ENCODE measurements at regions not wholly inside any gene's neighbourhood (a gene's known extent, or its start where the extent isn't known, plus 50 kb on each side); places are given as distances from the start of the nearest gene placed in this dataset.

- DNase-seq = no peak
Measured at GRCh38 chr16:86751076-86752030, 173.0 kb downstream of the FOXL1 start.

- no peak for DNase-seq
Measured at GRCh38 chr16:86752582-86753175, 174.3 kb downstream of the FOXL1 start.

GRCh38 chr16:86753399-86753798 lies 175.1 kb downstream of the FOXL1 start:
- DNase-seq = no peak

- DNase-seq = no peak
Measured at GRCh38 chr16:86755571-86756006, 177.2 kb downstream of the FOXL1 start.

- no peak for DNase-seq
Measured at GRCh38 chr16:86756882-86757703, 178.7 kb downstream of the FOXL1 start.

GRCh38 chr16:86757704-86758040 lies 179.3 kb downstream of the FOXL1 start:
- no peak for DNase-seq

- DNase-seq = no peak
Measured at GRCh38 chr16:86758932-86759331, 180.6 kb downstream of the FOXL1 start.

- DNase-seq = no peak
Measured at GRCh38 chr16:86761111-86762031, 183.0 kb downstream of the FOXL1 start.

GRCh38 chr16:86762095-86762494 lies 183.7 kb downstream of the FOXL1 start:
- DNase-seq = no peak

- no peak for DNase-seq
Measured at GRCh38 chr16:86763819-86764218, 185.5 kb downstream of the FOXL1 start.

- DNase-seq = no peak
Measured at GRCh38 chr16:86764551-86764950, 186.2 kb downstream of the FOXL1 start.

- no peak for DNase-seq
Measured at GRCh38 chr16:86765389-86766026, 187.2 kb downstream of the FOXL1 start.

GRCh38 chr16:86766700-86767099 lies 188.4 kb downstream of the FOXL1 start:
- no peak for DNase-seq

GRCh38 chr16:86768228-86768791 lies 190.0 kb downstream of the FOXL1 start:
- DNase-seq = no peak

GRCh38 chr16:86768999-86769398 lies 190.7 kb downstream of the FOXL1 start:
- no peak for DNase-seq

- DNase-seq = no peak
Measured at GRCh38 chr16:86771506-86772460, 193.4 kb downstream of the FOXL1 start.

- DNase-seq = no peak
Measured at GRCh38 chr16:86772671-86773353, 194.5 kb downstream of the FOXL1 start.

GRCh38 chr16:86773354-86773715 lies 195.0 kb downstream of the FOXL1 start:
- DNase-seq = no peak

GRCh38 chr16:86774931-86775330 lies 196.6 kb downstream of the FOXL1 start:
- DNase-seq = no peak

- no peak for DNase-seq
Measured at GRCh38 chr16:86775511-86775921, 197.2 kb downstream of the FOXL1 start.
